ENCODE measurements at regions not wholly inside any gene's neighbourhood (a gene's known extent, or its start where the extent isn't known, plus 50 kb on each side); places are given as distances from the start of the nearest gene placed in this dataset.

DNA sequence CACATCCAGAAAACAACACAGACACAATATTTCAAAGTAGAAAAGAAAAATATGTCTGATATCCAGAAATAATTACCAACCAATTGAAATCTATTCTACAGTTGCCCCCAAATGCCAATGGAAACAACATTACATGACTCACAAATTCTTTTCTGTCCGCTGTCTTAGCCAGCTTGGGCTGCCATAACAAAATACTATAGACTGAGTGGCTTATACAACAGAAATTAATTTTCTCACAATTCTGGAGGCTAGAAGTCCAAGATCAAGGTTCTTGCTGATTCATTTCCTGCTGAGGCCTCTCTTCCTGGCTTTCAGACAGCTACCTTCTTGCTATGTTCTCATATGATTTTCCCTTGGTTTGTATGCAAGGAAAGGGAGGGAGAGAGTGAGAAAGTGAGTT is 698.1 kb downstream of the DHX35 start:
- TF ChIP-seq, protein P1, sequence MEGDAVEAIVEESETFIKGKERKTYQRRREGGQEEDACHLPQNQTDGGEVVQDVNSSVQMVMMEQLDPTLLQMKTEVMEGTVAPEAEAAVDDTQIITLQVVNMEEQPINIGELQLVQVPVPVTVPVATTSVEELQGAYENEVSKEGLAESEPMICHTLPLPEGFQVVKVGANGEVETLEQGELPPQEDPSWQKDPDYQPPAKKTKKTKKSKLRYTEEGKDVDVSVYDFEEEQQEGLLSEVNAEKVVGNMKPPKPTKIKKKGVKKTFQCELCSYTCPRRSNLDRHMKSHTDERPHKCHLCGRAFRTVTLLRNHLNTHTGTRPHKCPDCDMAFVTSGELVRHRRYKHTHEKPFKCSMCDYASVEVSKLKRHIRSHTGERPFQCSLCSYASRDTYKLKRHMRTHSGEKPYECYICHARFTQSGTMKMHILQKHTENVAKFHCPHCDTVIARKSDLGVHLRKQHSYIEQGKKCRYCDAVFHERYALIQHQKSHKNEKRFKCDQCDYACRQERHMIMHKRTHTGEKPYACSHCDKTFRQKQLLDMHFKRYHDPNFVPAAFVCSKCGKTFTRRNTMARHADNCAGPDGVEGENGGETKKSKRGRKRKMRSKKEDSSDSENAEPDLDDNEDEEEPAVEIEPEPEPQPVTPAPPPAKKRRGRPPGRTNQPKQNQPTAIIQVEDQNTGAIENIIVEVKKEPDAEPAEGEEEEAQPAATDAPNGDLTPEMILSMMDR (IDR thresholded peaks at IDR 0.05; ENCODE audit: low read length) = no peak
- TF ChIP-seq EZH2 (IDR thresholded peaks at IDR 0.05; ENCODE audit: borderline replicate concordance, low read length) = no peak
